ENCODE measurements at regions not wholly inside any gene's neighbourhood (a gene's known extent, or its start where the extent isn't known, plus 50 kb on each side); places are given as distances from the start of the nearest gene placed in this dataset.

GRCh38 chr6:105804424-105804823 is 281.7 kb upstream of the PRDM1 start:
- no peak for TF ChIP-seq CTCF (IDR thresholded peaks at IDR 0.05; ENCODE audit: low read depth, low read length)
- TF ChIP-seq EZH2phosphoT487 (IDR thresholded peaks at IDR 0.05; ENCODE audit: low read depth) = no peak
